ENCODE measurements at regions not wholly inside any gene's neighbourhood (a gene's known extent, or its start where the extent isn't known, plus 50 kb on each side); places are given as distances from the start of the nearest gene placed in this dataset.

- no peak for TF ChIP-seq ZFX (IDR thresholded peaks at IDR 0.05)
- TF ChIP-seq, protein P1, sequence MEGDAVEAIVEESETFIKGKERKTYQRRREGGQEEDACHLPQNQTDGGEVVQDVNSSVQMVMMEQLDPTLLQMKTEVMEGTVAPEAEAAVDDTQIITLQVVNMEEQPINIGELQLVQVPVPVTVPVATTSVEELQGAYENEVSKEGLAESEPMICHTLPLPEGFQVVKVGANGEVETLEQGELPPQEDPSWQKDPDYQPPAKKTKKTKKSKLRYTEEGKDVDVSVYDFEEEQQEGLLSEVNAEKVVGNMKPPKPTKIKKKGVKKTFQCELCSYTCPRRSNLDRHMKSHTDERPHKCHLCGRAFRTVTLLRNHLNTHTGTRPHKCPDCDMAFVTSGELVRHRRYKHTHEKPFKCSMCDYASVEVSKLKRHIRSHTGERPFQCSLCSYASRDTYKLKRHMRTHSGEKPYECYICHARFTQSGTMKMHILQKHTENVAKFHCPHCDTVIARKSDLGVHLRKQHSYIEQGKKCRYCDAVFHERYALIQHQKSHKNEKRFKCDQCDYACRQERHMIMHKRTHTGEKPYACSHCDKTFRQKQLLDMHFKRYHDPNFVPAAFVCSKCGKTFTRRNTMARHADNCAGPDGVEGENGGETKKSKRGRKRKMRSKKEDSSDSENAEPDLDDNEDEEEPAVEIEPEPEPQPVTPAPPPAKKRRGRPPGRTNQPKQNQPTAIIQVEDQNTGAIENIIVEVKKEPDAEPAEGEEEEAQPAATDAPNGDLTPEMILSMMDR (conservative IDR thresholded peaks at IDR 0.05): no peak
- H3K27ac ChIP-seq: no peak overlapping the region
These were observed 218.7 kb upstream of the PELI2 start for GRCh38 chr14:55899531-55899930.

GRCh38 chr14:55900749-55901148 is 217.5 kb upstream of the PELI2 start:
- H3K27ac ChIP-seq: no peak overlapping the region
- no peak for TF ChIP-seq ZFX (IDR thresholded peaks at IDR 0.05)
- TF ChIP-seq, protein P1 (conservative IDR thresholded peaks at IDR 0.05): no peak

DNA sequence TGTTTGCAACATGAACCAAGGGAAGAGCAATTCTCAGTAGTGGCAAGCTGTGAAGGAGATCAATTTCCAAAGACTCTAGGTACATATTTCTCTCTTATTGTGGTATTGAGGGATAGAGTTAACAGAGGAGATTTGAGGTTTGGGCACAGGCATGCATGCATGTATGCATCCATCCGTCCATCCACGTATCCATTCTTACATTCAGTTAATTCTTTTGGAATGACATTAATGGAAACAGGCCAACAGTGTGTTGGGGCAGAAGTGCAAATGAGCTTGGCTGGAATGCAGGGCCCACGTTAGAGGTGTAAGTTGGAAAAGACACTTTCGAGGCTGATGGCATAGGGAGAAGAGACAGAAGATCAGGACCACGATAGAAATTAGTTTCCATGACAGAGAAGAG is 216.9 kb upstream of the PELI2 start:
- no peak overlapping the region for H3K27ac ChIP-seq
- TF ChIP-seq, protein P1 (conservative IDR thresholded peaks at IDR 0.05): no peak
- TF ChIP-seq ZFX (IDR thresholded peaks at IDR 0.05): no peak

DNA sequence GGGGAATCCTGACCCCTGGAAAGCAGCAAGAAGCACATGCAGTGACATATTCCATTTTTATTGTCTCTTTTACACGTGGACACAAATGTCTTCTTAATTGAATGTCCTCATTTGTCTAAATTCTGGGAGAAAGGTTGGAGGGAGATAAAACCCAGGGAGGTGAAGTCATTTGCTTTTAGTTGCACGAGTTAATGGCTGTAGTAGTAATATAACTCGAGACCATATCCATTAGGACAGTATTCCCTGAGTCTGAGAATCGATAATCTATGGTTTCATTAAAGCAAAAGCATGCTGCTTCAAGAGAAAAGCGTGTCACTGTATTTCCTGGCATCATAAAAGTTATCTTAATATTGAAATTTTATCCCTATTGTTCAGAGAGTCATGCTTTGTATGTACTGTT is 216.0 kb upstream of the PELI2 start:
- no peak overlapping the region for H3K27ac ChIP-seq
- TF ChIP-seq ZFX (IDR thresholded peaks at IDR 0.05): no peak
- TF ChIP-seq, protein P1 (conservative IDR thresholded peaks at IDR 0.05): no peak

DNA sequence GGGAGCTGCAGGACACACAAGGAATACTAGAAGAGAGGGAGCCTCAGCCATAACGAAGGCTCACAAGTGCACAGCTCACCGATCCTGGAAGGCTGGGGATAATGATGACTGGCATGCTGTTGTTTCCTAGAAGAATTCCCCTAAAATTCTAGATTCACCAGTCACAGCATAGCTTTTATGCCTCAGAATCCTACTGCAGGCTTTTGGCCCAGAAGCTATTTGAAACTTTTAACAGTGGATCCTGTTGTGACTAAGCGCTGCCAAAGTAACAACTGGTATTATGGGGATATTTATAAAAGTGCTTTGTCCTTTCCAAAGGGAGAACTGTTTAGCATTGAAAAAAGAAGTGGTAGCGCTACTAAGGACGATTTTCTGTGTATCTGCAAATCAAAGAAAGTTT is 214.1 kb upstream of the PELI2 start:
- H3K27ac ChIP-seq: no peak overlapping the region
- TF ChIP-seq ZFX (IDR thresholded peaks at IDR 0.05): no peak
- TF ChIP-seq, protein P1 (conservative IDR thresholded peaks at IDR 0.05): no peak

GRCh38 chr14:55908106-55908505 is 210.1 kb upstream of the PELI2 start:
- TF ChIP-seq, protein P1 (conservative IDR thresholded peaks at IDR 0.05): no peak
- no peak for TF ChIP-seq ZFX (IDR thresholded peaks at IDR 0.05)
- H3K27ac ChIP-seq: no peak overlapping the region

- TF ChIP-seq, protein P1 (conservative IDR thresholded peaks at IDR 0.05): no peak
- no peak for TF ChIP-seq ZFX (IDR thresholded peaks at IDR 0.05)
- H3K27ac ChIP-seq: no peak overlapping the region
These were observed 208.3 kb upstream of the PELI2 start for GRCh38 chr14:55909879-55910278.
